GM19452 (cell line): ENCODE measurements at regions not wholly inside any gene's neighbourhood (a gene's known extent, or its start where the extent isn't known, plus 50 kb on each side); places are given as distances from the start of the nearest gene placed in this dataset.

ENCODE experiments used
- ATAC-seq: cut with Tn5 transposase; IDR thresholded peaks from one replicate; pipeline ENCODE4 v1.9.1; 2021; ENCODE audit not compliant: unreplicated experiment

DNA sequence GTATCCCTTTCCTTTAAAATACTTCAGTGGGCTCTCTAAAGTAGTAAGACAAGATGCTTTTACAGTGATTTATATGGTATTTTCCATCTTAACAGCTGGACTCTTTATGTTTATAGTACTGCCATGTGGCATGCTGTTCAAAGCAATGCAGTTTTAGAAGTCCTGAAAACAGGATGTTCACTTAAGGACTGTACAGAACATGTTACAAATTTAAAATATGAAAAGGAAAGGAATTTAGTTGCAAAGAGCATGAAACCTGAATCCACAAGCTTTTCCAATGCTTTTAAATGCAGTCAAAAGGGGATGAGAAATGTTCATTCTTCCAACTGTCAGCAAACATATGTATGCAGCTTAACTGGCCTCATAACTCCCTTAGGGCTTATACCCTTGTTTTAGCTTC lies 580.2 kb downstream of the EFNA5 start:
- no peak for ATAC-seq

GRCh38 chr5:107088907-107089306 lies 581.8 kb downstream of the EFNA5 start:
- no peak for ATAC-seq

DNA sequence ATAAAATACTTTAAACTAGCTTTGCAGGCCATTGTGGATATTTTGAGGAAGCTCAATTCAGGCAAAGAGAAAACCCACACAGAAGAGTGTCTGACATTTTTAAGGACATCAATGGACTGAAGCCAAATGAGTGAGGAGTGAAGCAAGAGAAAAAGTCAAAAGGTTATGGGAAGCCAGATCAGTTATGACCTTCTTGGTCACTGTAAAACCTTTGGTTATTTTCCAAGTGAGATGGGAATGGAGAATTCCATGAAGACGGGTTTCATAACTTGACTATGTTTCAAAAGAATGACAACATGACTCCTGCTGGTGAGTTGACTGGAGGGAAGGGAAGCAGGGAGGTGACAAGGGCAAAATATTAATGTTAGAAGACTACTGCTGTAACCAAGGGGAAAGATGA lies 585.2 kb downstream of the EFNA5 start:
- ATAC-seq, result no peak

- ATAC-seq, result no peak
These were observed 595.7 kb downstream of the EFNA5 start for GRCh38 chr5:107074996-107075395.

DNA sequence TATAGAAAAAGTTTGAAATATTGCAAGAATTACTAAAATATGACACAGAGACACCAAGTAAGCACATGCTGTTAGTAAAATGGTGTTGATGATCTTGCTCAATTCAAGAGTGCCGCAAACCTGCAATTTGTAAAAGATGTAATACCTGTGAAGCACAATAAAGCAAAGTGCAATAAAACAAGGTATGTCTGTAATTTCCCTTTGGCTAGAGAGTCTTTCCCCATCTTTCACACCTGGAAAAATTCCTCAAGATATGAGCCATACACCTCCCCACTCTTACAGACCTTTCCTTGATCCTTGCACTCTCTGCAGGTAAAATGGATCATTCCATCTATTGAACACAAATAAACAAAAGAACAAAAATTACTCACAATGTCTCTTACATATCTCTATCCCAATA lies 597.8 kb downstream of the EFNA5 start:
- ATAC-seq, result no peak

DNA sequence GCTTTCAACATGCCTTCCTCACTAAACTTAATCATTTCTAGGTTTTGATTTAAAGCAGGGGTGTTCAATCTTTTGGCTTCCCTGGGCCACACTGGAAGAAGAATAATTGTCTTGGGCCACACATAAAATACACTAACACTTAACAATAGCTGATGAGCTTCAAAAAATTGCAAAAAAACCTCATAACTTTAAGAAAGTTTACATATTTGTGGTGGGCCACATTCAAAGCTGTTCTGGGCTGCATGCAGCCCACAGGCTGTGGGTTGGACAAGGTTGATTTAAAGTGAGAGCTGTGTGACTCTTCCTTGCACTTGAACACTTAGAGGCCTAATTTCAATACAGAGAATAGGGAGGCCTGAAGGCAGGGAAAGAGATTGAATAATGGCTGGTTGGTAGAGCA lies 598.3 kb downstream of the EFNA5 start:
- ATAC-seq, result no peak

- no peak for ATAC-seq
These were observed 602.0 kb downstream of the EFNA5 start for GRCh38 chr5:107068782-107069181.

DNA sequence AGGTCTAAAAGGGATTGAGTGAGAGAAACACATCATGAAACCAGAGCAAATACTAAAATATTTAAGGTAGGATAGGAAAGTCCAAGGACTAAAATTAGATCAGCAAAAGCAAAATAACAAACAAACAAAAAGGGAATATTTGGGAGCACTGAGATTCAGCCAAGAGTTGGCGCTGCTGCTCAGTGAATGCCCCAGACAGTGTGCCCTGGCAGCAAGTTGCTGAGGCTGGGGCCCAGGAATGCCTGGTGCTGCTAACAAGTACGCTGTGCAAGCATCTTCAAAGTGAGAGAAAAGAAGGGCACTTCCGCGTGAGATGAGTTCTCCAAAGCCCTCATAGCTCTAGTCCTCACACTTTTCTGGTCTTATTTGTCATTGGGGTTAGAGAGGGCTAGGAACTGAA lies 603.3 kb downstream of the EFNA5 start:
- no peak for ATAC-seq

DNA sequence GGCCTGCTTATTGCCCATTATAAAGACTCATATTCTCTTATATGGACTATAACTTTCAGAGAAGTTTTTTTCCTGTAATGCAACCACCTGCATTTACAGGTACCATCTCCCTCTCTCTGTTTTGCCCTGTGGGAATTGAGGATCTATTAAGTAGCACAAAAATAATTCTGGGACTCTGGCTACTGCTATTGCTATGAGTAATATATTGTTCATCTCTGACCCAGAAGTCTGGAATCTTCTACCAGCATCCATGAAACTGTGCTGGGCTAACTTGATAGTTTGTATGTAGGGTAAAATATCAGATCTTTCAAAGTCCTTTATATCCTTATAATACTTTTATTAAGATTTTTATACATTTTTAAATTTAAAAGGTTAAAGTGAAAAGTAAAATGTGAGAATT lies 607.2 kb downstream of the EFNA5 start:
- no peak for ATAC-seq

DNA sequence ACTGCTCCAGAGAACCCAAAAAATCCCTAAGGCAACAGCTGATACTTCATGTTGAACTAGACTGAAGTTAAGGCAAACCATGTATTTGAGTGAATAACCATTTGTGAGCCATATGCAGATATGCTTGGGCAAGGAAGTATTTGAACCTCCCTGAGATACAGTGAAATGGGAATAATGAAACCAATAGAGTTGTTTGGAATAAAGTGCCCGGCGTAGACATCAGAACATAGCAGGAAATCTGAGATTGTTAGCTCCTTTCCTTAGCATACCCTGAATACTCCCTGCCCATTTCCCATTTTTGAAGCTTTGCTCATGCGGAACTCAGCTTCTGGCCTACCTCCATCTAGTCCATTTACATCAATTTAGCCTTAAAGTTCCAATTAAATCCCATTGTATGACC lies 611.9 kb downstream of the EFNA5 start:
- ATAC-seq, result no peak

DNA sequence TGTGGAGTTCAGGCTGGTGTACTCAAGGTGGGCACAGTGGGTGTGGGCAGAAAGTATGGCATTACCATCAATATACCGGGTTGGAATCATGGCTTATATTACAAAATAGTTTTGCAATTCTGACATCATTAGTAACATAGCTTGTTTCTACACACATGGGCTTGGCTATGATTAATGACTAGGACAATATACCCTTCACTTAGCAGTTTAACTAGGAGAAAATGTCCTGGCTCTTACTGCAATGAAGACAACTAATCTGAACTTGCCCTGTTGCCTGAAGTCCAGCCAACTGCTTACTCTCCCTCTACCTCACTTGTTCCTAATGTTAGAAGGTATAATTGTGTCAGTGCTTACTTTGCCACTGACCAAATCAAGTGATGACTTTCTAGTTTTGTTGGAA lies 612.5 kb downstream of the EFNA5 start:
- no peak for ATAC-seq

GRCh38 chr5:107056278-107056677 lies 614.5 kb downstream of the EFNA5 start:
- ATAC-seq, result no peak

DNA sequence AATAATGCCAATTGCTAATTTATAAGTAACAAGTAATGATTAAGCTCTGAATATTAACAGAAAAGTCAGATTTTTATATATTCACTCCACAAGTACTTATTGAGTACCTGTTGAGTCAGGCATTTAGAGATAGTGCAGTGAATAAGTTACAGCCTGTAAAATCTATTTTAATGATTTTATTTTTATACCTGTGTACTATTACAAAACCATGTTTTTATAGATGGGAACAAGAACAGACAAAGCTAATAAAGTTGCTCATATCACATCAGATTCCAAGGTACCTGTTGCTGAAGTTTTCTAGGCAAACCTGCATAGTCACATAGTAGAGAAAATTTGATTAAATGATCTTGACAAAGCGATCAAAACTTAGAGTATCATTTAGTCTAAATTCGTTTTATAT lies 623.7 kb downstream of the EFNA5 start:
- no peak for ATAC-seq

DNA sequence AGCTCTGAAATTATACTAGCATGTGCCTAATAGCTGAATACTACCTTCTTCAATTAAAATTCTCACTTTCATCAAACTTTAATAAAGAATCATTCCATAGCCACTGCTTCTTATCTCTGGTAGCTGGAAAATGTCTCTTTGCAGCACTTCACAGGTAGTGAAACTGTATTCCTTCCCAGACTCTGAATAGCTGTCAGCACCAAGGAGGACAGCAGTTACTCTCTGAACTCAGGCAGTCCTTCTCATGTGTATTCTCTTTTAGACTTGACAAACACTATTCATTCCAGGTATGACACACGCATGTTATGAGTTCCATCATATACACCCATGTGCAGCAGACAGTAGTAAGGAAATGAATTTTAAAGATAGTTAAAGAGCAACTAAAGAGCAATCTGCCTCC lies 627.1 kb downstream of the EFNA5 start:
- ATAC-seq, result no peak

- ATAC-seq, result no peak
These were observed 629.8 kb downstream of the EFNA5 start for GRCh38 chr5:107040907-107041306.

DNA sequence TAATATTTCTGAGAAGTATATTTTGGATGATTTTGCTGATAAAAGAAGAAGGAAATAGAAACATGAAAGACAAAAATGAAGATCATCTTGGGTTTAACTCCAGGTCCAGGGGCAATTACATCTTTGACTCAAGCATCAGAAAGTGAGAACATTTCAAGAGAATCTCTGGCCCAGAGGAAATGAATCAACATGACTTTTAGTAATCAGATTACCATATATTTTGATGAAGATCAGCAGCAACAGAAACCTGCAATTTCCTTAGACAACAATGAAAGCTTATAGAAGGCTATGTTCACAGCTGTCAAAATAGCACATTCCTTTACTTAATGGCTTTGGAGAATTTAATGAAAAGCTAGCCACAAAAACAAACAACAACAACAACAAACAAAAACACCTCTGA lies 638.1 kb downstream of the EFNA5 start:
- ATAC-seq, result no peak

DNA sequence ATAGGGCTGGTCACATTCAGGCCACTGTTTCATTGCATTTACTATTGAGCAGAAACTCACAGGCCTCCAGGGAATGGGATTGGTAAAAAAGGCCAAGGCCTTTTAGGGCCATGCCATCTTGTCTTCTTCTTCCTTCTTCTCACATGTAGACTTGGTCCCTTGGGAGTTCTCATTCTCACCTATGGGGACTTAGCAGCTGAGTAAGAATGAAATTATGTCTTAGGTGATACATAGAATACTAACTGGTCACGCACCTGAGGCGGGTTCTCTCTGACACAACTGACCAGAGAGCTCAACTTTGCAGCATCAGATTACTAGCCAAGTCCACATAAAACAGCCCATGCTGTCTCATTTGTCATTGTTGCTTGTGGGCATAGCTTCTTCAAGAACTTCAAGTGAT lies 641.8 kb downstream of the EFNA5 start:
- no peak for ATAC-seq

DNA sequence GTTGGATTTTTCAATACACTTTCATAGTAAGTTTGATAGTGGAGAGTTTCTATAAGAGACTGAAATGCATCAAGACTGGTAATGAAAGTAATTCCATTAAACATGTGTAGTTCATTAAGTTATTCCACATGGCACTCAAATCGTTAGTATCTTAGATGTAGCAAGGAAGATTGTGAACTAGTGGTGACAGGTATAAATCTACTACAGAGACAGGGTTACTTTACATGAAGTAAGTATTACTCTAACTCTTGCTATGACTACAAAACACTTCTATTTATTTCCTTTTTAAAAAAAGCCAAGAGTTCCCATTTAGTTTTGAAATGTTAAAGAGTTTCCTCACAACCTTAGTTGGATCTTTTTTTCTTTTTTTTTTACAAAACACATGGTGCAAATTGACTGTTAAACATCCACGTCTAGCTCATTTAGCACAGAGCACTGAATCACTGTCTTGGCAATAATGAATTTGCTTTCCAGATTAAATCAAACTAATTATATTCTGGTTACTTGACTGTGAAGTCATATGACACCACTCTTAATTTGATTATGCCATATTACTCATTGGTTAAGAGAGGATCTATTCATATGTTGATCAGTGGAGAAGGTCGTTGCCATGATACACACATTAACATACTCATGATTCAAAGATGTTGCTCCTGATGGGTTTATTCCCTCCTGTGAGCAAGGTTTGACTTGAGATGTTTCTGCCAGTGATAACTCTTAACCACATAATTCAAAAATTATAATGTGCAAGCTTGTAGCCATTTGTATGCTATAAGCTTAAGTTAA lies 644.8 kb downstream of the EFNA5 start:
- no peak for ATAC-seq

DNA sequence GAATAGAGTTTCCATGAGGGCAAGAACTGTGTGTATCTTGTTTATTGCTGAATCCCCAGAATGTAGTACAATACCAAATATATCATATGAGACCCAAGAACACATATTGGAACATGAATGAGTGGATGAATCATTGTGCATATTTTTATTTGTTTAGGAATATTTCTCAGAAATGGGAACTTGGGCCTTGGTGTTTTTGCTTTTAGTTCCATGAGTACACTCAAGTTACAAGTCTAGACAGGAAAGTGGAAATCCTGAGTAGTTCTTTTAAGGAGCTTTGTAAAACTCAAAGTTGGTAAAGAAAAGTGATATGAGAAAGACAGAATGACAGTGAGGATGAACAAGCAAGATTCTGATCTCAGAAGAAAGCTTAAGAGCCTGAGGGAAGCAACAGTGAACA lies 647.0 kb downstream of the EFNA5 start:
- no peak for ATAC-seq

- ATAC-seq, result no peak
These were observed 649.2 kb downstream of the EFNA5 start for GRCh38 chr5:107021575-107021974.

DNA sequence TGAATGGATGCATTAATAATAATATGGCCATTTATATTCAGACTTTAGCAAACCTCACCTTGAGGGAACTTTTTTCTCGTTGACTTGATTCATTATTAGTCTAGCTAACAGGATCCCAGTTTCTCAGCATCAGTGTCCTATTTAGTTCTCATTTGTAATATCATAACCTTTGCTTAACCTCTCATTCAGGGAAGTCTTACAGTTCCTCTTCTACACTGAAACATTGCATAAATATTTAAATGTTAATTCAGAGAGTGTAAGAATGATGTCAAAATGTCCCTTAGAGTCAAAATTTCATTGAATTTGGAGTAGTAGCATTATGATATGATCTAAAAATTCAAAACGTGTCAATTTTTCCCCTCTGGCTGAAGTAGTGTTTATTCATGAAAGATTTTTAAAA lies 650.1 kb downstream of the EFNA5 start:
- no peak for ATAC-seq

- ATAC-seq, result no peak
These were observed 653.1 kb downstream of the EFNA5 start for GRCh38 chr5:107017616-107018015.

DNA sequence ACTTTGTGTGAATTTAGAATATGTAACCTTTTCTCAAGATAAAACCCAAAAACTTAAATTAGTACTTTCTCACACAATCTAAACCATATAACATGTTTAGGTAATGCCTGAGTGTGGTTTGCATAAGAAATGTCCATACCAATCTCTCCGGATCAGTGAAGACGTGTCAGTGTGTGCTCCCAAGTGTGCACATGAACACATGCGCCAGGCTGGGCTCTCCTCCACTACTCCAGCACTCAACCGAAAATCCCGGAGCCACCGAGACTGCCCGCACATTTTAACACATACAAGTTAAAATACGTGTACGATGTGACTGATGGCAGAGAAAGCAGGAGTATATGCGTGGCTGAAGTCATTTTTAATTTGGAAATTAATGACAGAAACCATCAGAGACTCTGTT lies 658.4 kb downstream of the EFNA5 start:
- no peak for ATAC-seq
